HG03457 (cell line): ENCODE measurements at regions not wholly inside any gene's neighbourhood (a gene's known extent, or its start where the extent isn't known, plus 50 kb on each side); places are given as distances from the start of the nearest gene placed in this dataset.

ENCODE experiments used
- ATAC-seq: cut with Tn5 transposase; IDR thresholded peaks from one replicate; pipeline ENCODE4 v1.9.1; 2021; ENCODE audit warnings: moderate number of reproducible peaks; ENCODE audit not compliant: unreplicated experiment

DNA sequence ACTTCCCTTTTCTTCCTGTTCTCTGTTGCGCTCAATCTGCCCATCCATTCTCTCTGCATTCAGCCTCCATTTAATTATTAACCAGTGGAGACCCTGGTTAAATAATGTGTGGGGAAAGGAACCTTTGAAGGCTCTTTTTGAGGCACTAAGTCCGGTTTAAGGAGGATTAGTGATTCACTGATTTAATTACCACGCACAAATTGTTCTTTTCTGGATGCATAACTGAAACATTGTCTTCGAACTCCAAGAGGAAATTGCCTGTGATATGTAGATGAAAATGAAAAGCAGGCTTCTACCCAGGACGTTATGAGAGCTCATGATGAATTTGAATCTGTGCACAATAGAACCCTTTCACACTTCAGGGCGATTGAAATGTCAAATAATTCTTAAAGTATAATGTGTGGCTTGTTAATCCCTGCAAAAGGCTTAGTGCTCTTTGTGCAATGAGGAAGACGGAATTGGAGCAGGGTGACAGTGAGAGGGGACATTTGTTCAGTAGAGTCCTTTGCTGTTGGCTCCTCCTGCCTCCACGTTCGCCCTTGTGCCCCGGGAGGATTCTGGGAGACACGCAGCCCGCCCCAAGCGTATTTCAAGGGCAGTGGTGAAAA is 51.1 kb upstream of the ZNF236 start:
- no peak for ATAC-seq

DNA sequence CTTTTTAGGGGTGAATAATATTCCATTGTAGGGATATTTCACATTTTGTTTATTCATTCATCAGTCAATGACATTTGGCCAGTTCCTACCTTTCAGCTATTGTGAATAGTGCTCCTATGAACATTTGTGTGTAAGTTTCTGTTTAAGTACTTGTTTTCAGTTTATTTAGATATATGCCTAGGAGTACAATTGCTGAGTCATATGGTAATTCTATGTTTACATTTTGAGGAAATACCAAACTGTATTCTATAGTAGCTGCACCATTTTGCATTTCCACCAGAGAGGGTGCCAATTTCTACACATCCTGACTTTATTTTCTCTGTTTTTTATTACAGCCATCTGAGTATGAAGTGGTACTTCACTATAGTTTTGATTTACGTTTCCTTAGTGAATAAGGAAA is 54.4 kb upstream of the ZNF236 start:
- ATAC-seq, result no peak

DNA sequence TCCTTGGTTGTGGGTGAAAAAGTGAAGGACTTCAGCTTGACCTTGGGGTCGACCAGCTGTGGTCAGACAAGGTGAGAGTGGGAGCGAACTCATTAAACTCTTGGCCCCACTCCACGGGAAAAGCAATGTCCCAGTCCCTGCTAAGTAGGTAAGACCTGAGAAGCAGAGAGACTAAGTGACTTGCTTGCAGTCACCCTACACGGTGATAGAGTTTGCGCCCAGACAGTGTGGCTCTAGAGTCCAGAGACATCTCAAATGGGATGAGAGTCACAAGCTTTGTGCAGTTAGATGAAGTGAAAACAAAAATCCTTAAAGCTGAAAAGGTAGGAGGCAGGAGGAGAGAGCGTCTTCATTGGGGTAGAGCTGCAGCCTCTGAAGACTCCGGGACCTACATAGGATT is 55.9 kb upstream of the ZNF236 start:
- no peak for ATAC-seq

DNA sequence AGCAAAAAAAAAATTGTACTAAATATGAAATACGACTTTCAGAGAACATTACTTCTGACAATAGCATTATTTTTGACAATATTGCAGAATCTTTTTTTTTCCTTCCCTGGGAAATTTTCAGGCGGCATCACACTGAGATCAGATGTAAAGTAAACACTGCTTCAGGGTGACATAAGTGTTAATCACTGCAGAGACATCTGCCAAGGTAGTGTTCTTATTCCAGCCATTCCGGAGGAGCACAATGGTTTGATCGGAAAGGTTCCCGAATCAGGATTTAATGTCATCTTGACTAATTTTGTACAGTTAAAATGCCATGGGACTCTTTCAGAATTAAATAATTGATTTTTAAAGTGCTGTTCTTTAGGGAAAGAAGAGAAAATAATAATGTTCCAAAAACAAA is 56.7 kb upstream of the ZNF236 start:
- ATAC-seq, result no peak

DNA sequence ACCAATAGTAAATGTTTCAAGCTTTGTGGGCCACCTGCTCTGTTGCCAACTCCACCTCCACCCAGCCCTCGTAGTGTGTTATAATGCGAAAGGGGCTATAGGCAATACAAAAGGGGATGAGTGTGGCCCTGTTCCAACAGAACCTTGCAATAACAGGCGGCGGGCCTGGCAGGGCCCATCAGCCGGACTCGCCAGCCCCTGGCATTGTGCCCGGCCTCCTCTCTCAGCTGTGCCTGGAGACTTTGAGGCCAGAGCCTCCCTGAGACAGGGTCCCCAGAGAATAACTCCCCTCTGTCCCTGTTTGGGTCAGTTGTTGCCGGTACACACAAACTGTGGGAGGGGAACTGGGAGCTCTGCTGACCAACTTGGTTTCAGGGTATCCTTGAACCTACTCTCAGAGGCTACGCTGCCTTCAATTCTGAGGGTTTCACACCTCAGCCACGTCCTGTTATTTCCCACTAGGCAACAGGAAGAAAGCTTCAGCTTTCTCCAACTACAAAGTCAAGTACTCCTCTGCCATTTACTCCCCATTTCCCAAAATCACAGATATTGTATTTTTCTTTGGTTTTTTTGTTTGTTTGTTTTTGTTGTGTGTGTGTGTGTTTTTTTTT is 58.0 kb upstream of the ZNF236 start:
- no peak for ATAC-seq

DNA sequence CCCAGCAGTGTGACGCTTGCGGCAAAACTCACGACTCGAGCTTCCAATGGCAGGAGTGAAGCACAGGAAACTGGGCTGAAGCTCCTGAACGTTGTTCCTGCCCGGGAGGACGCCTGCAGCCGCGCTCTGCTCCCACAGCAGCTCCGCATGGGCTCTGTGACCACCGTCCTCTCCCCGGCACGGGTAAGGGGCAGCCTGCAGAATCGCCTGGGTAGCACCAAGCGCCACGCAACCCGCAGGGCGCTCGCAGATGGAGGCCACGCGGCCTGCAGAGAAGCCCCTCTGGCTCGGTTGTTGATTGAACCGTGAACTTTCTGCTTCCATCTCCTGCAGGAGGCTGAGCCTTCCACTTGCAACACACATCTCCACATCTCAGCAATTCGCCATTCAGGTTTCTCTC is 63.3 kb upstream of the ZNF236 start:
- no peak for ATAC-seq

DNA sequence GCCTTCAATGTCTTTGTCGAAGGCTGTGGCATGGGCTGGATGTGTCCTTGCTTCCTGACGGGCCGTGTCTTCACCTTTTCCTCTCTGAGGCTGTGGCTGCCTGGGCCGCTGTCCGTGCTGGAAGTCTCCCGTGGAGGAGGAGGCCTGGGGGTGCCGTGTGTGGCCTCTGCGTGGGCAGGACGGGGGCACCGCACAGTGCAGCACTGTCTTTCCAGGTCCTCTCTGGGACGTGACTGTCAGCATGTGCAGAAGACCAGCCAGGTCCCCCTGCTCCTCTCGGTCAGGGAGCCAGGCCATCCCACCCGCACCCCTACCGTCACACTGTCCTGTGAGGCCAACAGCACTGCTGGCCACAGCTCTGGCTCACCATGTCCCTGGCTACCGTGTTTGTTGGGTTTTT is 64.4 kb upstream of the ZNF236 start:
- no peak for ATAC-seq

DNA sequence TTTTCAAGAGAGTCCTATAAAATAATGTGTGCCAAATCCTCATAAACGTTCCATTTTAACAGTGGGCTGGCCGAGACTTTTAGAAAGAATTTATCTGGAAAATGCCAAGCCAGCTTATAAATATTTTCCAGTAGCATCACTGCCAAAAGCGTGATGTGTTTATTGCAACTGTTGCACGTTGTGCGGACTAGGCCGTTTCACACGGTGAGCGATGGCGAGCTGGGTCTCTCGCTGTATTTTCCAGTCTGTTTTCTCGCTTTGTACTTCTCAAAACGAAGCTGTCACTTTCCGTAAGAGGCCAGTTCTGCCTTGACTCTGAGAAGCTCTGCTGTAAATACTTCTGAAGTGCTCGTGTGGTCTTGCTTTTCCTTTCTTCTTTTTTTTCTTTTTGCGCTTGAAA is 65.0 kb upstream of the ZNF236 start:
- no peak for ATAC-seq

DNA sequence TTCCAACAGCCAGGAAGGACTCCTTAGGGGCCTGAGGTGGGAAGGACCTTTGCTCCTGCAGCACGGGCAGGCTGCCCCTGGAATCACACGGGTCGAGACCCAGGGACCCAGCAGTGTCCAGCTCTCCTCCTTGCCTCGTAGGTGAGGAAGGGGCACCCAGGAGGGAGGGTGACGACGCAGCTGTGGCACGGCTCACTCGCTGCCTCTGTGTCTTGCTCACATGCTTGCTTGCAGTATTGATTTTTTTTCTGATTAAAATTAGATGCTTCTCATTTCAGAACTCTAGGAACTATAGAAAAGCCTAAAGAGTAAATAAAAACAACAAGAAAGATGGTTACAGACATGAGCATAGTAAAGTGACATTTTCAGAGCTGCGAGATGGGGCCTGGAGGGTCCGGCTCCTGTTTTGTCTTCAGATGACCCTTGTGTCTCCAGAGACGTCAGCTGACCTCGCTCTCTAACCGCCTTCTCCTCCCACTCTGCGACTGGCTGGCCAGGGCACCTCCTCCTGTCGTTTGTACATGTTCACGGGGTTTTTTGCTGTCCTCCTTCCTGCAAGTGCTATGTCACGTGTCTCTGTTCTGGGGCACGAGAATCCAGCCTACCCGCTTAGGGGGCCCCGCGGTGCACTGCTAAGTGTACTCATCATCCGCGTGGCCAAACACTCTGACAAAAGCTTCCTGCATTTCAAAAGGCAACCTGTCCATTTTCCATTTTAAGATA is 65.7 kb upstream of the ZNF236 start:
- ATAC-seq, result no peak

DNA sequence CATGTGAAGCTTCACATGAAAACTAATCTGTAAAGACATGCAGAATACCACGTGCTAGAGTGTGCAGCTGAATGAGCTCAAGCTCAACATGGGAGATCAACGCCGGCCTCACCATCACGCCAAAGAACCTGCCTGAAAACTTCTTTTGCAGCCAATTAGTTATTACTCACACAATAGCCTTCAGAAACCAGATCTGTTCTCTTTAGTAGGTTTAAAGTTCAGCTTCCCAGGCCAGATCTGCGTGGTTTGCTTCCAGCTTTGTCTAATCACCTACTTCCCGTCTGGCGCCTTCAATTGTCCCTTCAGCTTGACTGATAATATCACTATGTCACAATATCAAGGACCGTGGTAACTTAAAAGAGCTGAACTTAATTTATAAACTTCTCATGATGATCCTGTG is 68.0 kb upstream of the ZNF236 start:
- ATAC-seq, result no peak

DNA sequence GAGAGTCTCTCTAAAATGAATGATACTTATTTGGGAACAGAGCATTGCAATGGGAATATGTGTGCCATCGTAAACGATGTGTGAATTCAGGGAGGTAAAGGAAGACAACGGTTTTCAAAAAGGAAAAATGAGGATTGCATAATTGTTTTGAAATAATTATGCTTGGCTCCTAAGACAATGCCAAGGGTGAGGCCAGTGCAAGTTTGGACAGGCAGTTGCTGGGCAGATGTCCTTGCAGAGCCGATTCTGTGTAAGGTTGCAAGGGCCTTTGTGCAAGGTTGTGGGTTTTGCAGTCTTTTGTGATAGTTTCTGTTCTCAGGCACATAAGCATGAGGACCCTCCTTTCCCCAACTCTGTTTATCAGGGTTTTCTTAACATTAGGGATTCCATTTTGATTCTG is 70.0 kb upstream of the ZNF236 start:
- ATAC-seq, result no peak

DNA sequence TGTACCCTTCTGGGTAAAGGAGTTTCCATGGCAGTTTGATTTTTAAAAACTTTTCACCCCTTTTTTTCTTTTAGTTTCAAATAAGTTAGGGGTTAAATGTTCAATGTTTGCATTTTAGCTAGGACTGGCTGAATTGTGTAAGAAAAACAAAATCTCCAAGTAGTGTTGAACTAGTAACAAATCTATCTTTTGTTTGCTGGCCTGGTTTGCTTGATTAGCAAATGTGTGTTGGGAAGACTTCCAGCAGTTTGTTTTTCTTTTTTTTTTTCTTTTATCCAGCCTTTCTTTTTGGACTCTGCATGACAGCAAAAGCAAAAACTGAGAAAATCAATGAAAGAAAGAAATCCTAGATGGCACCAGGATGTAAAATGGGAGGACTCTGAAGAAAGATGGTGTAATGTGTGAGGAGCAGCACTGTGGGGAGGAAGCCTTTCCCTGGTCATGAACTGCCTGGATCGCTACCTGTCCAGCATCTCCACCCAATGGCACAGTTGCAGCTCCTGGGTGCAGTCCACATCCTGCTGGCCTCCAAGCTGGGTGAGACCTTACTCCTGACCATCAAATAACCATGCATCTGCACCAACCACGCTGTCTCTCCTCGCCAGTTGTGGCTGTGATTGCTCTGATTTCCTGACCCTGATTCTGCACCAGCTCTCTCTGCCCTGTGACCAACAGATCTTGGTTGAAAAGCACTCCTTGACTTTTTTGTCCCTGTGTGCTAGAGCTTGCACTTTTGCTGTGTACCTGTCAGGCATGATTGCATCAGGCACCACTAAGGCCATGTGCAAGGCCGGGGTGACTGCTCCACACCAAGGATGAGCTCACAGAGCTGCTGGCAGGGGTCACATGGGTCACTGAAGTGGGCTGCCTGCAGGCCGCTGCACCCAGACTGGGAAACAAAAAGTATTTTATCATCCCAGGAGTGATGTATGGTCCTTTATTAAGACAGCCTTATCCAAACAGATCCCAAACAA is 71.2 kb upstream of the ZNF236 start:
- ATAC-seq, result no peak

DNA sequence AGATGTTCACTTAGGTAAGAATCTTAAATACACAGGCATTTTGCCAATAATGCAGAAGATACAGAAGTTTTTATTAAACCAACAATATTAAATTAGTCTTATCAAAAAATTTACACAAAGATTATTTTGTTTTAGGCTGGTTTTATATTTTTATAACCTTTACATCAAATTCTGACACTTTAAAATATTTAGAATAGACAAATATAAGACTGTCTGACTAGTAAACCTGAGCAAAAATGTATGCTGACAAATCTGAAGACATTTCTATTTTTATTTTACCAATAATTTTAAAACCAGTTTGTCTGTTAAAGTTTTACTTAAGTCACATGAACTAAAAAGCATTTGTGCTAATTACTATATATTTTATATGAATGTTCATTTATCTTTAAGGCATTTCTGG is 72.1 kb upstream of the ZNF236 start:
- no peak for ATAC-seq

DNA sequence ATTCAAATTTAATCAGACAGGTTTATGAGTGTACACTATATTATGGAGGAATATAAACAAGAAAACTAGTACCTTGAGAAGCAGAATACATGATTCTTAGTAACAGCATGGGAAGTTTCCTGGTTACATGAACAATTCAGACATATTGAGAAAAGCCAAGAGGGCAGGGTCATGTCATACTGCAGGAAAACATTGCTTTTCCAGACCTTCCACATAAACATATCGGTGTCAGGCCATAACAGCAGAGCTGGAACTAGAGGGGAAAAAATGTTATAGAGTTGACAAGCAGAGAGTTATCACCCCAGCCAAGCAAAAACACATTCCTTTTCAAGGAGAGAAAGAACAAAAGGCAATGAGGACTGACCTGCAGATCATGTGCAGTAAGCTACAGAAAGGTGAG is 74.7 kb upstream of the ZNF236 start:
- no peak for ATAC-seq

DNA sequence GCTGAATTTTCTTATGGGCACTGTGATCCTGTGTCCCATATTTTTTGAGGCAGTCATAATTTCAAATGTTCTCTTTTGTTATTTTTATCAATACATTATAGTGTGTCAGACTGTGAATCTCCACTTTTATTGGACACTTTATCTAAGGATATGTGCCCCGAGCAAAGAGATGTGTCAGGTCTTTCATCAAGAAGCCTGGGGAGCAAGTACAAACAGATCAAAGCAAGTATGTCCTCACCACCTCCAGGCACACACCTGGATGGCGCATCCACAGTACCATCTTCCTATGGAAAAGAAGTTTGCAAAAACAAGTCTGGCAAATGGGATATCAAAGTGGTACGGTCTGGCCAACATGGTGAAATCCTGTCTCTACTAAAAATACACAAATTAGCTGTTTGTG is 81.0 kb upstream of the ZNF236 start:
- no peak for ATAC-seq

DNA sequence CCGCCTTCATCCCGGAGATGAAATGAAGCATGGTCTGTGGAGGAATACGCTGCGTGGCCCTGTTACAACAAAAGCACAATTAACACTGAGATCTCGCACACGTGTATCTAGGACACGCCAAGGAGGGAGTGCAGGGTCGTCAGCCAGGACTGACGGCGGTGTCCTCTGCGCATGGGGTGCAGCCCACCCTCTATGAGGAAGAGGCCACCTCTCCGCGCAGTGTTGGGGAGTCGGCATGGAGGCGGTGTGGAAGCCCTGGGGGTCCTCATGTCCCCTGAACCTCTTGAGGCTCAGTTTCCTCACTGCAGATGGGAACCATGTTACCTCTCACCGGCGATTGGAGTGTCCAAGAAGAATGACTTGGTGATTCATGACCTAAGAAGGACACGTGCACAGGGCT is 86.0 kb upstream of the ZNF236 start:
- ATAC-seq, result no peak

DNA sequence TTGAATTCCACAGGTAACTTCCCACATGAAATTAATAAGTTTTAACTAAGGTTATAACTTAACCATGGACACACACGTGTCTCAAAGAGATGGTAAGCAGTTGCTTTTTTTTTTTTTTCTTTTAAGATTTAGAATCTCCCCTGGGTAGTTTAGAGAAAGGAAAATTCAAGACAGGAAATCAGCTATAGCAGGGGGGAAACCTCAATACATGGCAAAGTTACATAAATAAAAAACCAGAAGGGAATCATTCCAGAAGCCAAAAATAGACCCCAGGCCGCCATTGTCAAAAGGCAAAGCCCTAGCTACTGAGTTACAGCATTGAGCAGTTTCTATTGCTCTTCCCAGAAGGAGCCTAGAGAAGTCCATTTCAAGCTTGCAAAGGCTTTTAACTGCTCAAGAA is 91.5 kb upstream of the ZNF236 start:
- ATAC-seq, result no peak

DNA sequence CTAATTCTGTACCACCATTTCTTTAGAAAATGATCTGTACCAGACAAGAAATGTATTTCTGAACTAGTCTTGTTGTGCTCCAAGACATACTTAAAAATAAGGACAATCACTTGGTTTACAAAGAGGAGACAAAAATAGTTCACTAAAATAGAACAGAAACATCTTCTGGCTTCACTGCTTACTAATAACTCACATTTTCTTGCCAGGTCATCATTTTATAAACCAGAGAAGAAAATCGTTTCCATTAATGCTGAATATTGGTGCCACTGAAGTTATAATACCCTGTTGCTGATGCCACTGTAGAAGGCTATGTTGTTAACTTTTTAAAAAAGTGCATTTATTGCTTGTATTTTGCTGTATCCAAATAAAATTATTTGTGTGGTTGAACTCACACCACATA is 94.8 kb upstream of the ZNF236 start:
- ATAC-seq, result no peak

DNA sequence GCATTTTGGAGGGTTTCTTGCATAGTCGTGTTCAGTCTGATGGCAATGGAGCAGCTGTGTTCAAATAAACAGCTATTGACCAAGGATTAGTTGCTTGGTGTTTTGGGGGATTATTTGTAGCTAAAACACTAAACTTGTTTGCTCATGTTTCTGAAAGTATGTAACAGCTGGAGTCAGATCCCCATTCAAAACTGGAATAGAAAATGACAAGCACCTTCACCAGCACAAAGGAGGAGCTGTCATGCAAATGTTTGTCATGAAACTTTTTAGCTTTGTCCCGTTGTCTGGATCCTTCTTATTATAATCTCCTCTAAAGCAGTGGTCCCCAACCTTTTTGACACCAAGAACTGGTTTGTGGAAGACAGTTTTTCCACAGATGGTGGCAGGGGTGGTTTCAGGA is 96.9 kb upstream of the ZNF236 start:
- ATAC-seq, result no peak

DNA sequence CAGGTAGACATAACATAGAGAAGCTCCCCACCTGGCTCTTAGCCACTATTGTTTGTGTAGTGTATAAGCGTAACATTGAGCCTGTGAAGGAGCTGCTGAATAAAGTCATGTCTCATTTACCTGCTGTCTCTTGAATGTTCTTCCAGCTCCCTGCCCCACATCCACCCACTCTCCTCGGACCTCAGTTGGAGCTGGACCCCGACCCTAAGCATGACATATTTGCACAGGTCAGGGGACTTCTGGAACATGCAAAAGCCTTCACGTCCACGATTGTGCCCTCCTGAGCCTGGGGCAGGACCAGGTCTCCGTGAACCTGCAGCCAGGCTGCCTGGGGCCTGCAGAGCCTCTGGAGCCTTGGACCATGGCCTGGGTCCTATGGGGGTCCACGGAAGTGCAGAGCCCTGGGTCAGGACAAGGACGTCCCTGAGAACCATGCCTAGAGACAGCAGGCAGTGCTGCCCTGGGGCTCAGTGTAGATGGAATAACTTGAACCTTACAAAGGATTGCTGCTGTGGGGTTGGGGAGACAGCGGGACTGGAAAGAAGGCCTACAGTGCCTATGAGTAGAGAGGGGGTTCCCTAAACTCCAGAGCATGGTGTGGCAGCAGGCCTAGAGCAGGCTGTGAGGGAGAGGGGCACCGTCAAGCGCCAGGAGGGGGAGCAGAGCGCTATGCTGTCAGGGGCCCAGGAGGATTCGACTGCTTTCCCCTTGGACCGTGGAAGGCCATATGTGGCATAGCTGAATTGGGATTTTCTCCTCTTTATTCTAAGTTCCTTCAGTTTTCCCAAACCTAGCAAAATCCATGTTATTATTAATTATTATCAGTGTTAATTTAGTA is 99.9 kb upstream of the ZNF236 start:
- no peak for ATAC-seq
